Midbrain (tissue), 1 donor: ENCODE measurements at regions not wholly inside any gene's neighbourhood (a gene's known extent, or its start where the extent isn't known, plus 50 kb on each side); places are given as distances from the start of the nearest gene placed in this dataset.
"Not testable (repeated sequence)": the region's sequence is repeated elsewhere in the genome, so short reads cannot be mapped to it uniquely, and the experiment has no call there.

Experiments used
- DNase-seq: peaks from one replicate; lab custom pipeline; 2025; lab: John Stamatoyannopoulos, UW

- DNase-seq = no peak
Observed at GRCh38 chr3:151675858-151676615, 57.7 kb upstream of the AADACL2 start.

- DNase-seq = no peak
Observed at GRCh38 chr3:151673974-151674373, 59.8 kb upstream of the AADACL2 start.

- not testable (repeated sequence) for DNase-seq
Observed at GRCh38 chr3:151667762-151668161, 66.0 kb upstream of the AADACL2 start.

GRCh38 chr3:151660885-151661284 lies 72.8 kb upstream of the AADACL2 start:
- DNase-seq = peak; percentile 3

- DNase-seq = no peak
Observed at GRCh38 chr3:151644986-151645385, 88.7 kb upstream of the AADACL2 start.

GRCh38 chr3:151644020-151644620 lies 89.6 kb upstream of the AADACL2 start:
- no peak for DNase-seq

- DNase-seq = no peak
Observed at GRCh38 chr3:151639418-151639740, 94.3 kb upstream of the AADACL2 start.

GRCh38 chr3:151638555-151639417 lies 94.9 kb upstream of the AADACL2 start:
- DNase-seq = no peak

GRCh38 chr3:151635905-151636304 lies 97.8 kb upstream of the AADACL2 start:
- DNase-seq = no peak

GRCh38 chr3:151631946-151632345 lies 101.8 kb upstream of the AADACL2 start:
- DNase-seq = no peak

- DNase-seq = no peak
Observed at GRCh38 chr3:151630938-151631441, 102.7 kb upstream of the AADACL2 start.

GRCh38 chr3:151630035-151630434 lies 103.7 kb upstream of the AADACL2 start:
- no peak for DNase-seq

GRCh38 chr3:151625586-151625985 lies 108.1 kb upstream of the AADACL2 start:
- no peak for DNase-seq

GRCh38 chr3:151625086-151625485 lies 108.6 kb upstream of the AADACL2 start:
- no peak for DNase-seq

- no peak for DNase-seq
Observed at GRCh38 chr3:151620071-151620470, 113.7 kb upstream of the AADACL2 start.

GRCh38 chr3:151615464-151615863 lies 118.3 kb upstream of the AADACL2 start:
- DNase-seq = no peak

GRCh38 chr3:151612115-151612514 lies 121.6 kb upstream of the AADACL2 start:
- no peak for DNase-seq

GRCh38 chr3:151611419-151611818 lies 122.3 kb upstream of the AADACL2 start:
- DNase-seq = no peak

- DNase-seq = no peak
Observed at GRCh38 chr3:151609491-151609890, 124.2 kb upstream of the AADACL2 start.

- DNase-seq = no peak
Observed at GRCh38 chr3:151604891-151605290, 128.8 kb upstream of the AADACL2 start.

GRCh38 chr3:151600783-151601182 lies 132.9 kb upstream of the AADACL2 start:
- no peak for DNase-seq

- DNase-seq = no peak
Observed at GRCh38 chr3:151599103-151599672, 134.5 kb upstream of the AADACL2 start.
